Endothelial cell (in vitro differentiated cells): ENCODE measurements at regions not wholly inside any gene's neighbourhood (a gene's known extent, or its start where the extent isn't known, plus 50 kb on each side); places are given as distances from the start of the nearest gene placed in this dataset.
A peak's percentile ranks its signal among the peaks of the same experiment; 100 is the strongest.

ENCODE experiments used
- DNase-seq: peaks from one replicate; pipeline ENCODE4 v3.0.0; 2021; ENCODE audit warnings: low spot score
- H3K27ac Mint-ChIP-seq: one replicate; pipeline ENCODE4 v1.8.0; 2021; ENCODE audit warnings: mixed read lengths, inconsistent platforms; ENCODE audit not compliant: unreplicated experiment
- H3K27me3 Mint-ChIP-seq: one replicate; pipeline ENCODE4 v1.8.0; 2021; ENCODE audit warnings: mild to moderate bottlenecking, moderate library complexity, mixed read lengths, inconsistent platforms; ENCODE audit not compliant: unreplicated experiment
- H3K36me3 Mint-ChIP-seq: one replicate; pipeline ENCODE4 v1.8.0; 2021; ENCODE audit warnings: mild to moderate bottlenecking, low read depth, mixed read lengths, inconsistent platforms; ENCODE audit not compliant: unreplicated experiment
- H3K4me1 Mint-ChIP-seq: one replicate; pipeline ENCODE4 v1.8.0; 2021; ENCODE audit warnings: mild to moderate bottlenecking, mixed read lengths, inconsistent platforms; ENCODE audit not compliant: unreplicated experiment
- H3K4me3 Mint-ChIP-seq: one replicate; pipeline ENCODE4 v1.8.0; 2021; ENCODE audit warnings: mild to moderate bottlenecking, mixed read lengths, inconsistent platforms; ENCODE audit not compliant: unreplicated experiment
- H3K9me3 Mint-ChIP-seq: one replicate; pipeline ENCODE4 v1.8.0; 2021; ENCODE audit warnings: mixed read lengths, inconsistent platforms; ENCODE audit not compliant: unreplicated experiment
- TF ChIP-seq, protein P1 (sequence below): fragments of 200-600 bp; sonication (generic); IDR thresholded peaks from one replicate; pipeline ENCODE4 v1.5.0; 2021; ENCODE audit warnings: antibody characterized with exemption; ENCODE audit not compliant: unreplicated experiment

DNA sequence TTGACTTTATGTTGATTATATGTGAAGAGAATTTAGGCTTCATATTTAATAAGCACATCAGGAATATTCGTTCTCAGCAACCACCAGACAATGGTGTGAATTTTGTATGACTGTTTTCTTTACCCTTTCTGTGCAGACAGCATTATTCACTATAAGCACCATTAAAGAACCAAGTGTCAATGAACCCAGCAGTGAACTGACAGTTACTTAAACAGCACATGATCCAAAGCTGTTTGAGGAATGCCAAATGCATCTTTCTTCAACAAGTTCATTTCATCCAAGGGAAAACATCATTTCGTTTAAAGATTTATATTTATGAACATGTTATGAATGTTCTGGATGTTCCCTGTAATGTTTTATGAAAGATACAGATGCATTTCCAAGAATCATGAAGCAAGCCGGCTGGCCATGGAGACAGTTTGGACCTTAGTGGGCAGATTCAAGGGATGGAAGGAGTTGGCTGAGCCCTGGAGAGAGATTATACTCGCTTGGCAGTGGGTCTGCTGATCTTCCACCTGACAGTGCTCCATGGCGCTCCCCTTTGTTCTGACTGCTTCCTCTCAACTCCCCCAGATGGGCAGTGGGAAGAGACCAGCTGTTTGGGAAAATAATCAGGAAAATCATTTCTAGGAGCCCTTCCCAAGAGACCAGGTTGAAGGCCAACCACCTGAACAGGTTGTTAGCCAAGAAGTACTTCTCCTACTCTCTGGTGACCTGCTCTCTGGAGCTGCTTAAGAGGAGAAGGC, 326.0 kb upstream of the RSPO3 start:
- Mint-ChIP-seq H3K4me3 (no peak overlapping the region), H3K4me1 (peaks cover 11% of the 10 kb centered on the region), H3K36me3 (no peaks in the 10 kb centered on the region)

DNA sequence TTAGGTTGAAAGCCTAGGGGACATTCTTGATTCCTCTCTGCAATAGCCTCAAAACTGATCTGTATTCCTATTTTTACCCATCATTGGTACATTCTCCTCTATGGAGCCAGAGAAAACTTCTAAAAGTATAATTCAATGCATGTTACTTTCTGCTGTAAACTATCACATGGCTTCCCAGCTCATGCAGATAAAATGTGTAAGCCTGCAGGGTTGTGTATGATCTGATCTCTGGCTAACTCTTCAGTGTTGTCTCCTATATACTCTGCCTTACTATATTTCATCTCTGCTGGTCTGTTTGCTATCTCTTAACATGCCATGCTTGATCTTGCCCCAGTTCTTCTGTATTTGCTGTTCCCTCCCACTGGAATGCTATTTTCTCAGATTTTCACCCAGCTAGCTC, 323.3 kb upstream of the RSPO3 start:
- peaks cover 21% of the 10 kb centered on the region for H3K4me1 Mint-ChIP-seq
- H3K27me3 Mint-ChIP-seq, result no peaks in the 10 kb centered on the region
- no peaks in the 10 kb centered on the region for H3K36me3 Mint-ChIP-seq
- no peak for DNase-seq
- no peak overlapping the region for H3K27ac Mint-ChIP-seq
- no peaks in the 10 kb centered on the region for H3K9me3 Mint-ChIP-seq
- TF ChIP-seq, protein P1, sequence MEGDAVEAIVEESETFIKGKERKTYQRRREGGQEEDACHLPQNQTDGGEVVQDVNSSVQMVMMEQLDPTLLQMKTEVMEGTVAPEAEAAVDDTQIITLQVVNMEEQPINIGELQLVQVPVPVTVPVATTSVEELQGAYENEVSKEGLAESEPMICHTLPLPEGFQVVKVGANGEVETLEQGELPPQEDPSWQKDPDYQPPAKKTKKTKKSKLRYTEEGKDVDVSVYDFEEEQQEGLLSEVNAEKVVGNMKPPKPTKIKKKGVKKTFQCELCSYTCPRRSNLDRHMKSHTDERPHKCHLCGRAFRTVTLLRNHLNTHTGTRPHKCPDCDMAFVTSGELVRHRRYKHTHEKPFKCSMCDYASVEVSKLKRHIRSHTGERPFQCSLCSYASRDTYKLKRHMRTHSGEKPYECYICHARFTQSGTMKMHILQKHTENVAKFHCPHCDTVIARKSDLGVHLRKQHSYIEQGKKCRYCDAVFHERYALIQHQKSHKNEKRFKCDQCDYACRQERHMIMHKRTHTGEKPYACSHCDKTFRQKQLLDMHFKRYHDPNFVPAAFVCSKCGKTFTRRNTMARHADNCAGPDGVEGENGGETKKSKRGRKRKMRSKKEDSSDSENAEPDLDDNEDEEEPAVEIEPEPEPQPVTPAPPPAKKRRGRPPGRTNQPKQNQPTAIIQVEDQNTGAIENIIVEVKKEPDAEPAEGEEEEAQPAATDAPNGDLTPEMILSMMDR, result no peak
- H3K4me3 Mint-ChIP-seq, result no peak overlapping the region

More for the DNA sequence above, 326.0 kb upstream of the RSPO3 start:
- Mint-ChIP-seq H3K27me3 (no peaks in the 10 kb centered on the region), H3K27ac (no peak overlapping the region), H3K9me3 (no peaks in the 10 kb centered on the region)
- no peak for DNase-seq
- TF ChIP-seq, protein P1, result no peak

DNA sequence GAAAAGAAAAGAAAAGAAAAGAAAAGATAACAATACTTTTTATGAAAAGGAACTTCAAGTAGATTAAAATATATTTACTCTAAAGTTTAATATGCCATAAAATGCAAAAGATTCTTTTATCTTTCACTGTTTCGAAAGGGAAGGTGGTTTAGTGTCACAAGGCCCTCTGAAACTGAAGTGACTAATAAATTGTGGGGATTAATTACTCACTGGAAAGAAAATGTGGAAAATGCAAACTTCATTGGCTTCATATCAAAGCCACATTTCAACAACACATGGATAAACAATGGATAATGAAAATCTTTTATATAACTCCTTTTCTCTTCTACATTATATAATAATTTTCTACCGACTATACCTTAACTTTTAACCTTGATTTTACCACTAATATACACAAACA, 320.5 kb upstream of the RSPO3 start:
- Mint-ChIP-seq H3K4me3 (no peak overlapping the region), H3K27me3 (no peaks in the 10 kb centered on the region), H3K9me3 (no peaks in the 10 kb centered on the region), H3K4me1 (peaks cover 21% of the 10 kb centered on the region), H3K36me3 (no peaks in the 10 kb centered on the region), H3K27ac (no peak overlapping the region)
- DNase-seq, result no peak
- TF ChIP-seq, protein P1, result no peak

DNA sequence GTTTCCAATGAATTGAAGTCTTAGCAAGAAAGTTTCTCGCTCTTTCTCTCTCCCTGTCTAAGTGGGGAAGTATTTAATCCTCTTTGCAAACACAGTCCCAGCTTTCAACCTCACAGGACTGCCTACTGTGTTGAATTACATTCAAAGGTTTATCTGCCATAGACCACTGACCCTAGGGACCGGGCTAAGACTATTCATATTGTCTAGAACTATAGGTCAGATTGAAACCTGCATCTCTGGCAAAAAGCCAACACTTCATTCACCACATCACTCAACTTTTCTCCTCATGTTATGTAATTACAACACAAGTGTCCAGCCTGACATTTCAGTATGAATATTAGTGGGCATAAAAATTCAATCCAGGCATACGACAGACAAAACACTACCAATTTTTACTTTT, 314.7 kb upstream of the RSPO3 start:
- H3K4me3 Mint-ChIP-seq, result no peak overlapping the region
- H3K4me1 Mint-ChIP-seq, result peaks cover 7% of the 10 kb centered on the region
- H3K36me3 Mint-ChIP-seq, result no peaks in the 10 kb centered on the region
- no peak for DNase-seq
- H3K27me3 Mint-ChIP-seq, result no peaks in the 10 kb centered on the region
- TF ChIP-seq, protein P1, result no peak
- H3K27ac Mint-ChIP-seq, result no peak overlapping the region
- no peaks in the 10 kb centered on the region for H3K9me3 Mint-ChIP-seq

DNA sequence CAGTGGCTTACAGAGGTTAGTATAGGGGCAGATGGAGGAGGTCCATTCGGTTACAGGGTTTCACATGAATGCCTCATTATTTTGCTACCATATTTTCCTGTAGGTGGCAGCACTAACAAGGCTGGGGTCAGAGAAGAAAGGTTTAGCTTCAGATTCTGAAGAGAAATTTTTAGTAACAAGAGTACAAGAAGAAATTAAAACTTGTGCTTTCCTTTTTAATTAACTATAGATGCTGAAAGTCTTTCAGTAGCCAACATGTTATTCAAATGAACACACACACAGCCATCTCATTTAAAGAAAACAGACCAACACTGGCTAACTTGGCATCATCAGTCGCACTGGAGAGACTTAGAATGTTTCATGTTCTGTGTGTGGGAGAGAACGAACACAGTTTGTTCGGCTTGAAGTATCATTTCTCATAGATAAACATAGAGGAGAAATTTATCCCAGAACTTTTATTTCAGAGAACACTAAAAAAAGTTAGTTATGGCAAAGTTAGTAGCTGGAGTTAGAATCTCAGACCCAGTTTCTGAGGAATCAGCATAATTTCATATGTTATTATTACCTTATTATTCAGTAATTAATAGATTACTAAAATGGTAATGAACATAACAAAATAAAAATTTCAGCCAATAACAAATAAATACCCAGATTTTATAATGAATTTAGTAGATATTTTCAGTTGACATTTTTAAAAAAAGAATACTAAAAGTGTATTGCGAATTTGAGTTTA, 314.0 kb upstream of the RSPO3 start:
- H3K36me3 Mint-ChIP-seq, result no peaks in the 10 kb centered on the region
- no peaks in the 10 kb centered on the region for H3K4me1 Mint-ChIP-seq
- H3K9me3 Mint-ChIP-seq, result no peaks in the 10 kb centered on the region
- no peak overlapping the region for H3K27ac Mint-ChIP-seq
- DNase-seq, result peak; percentile 38
- no peaks in the 10 kb centered on the region for H3K27me3 Mint-ChIP-seq
- no peak overlapping the region for H3K4me3 Mint-ChIP-seq
- TF ChIP-seq, protein P1, result peak; percentile 72
